ENCODE measurements at regions not wholly inside any gene's neighbourhood (a gene's known extent, or its start where the extent isn't known, plus 50 kb on each side); places are given as distances from the start of the nearest gene placed in this dataset.

DNA sequence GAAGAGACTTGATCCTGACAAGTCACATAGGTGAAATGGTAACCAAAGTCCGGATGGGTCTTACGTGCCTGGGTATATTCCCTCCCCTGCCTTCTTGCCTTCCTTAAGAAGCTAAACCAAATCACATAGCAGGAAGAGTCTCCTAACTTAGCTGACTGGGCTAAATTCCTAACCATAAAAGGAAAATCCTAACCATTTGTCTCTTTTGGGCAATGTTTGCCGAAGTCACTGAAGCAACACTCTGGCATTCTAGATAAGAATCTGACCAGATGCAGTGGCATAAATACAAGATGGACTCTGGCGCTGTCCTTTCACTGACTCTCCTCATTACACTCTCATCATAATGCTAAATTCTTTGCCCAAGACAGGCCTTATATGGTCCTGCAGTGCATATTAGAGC, 625.5 kb upstream of the RORB start:
- Histone ChIP-seq H3K4me3 (ENCODE audit: low read depth, low read length, poor library complexity, severe bottlenecking) (no peak overlapping the region), H3K27me3 (ENCODE audit: insufficient read depth, low read length) (no peaks in the 10 kb centered on the region), H3K9me3 (ENCODE audit: low read length) (no peaks in the 10 kb centered on the region), H3K9ac (ENCODE audit: low read length) (no peak overlapping the region), H3K4me1 (ENCODE audit: insufficient read depth, low read length, severe bottlenecking) (peaks cover 25% of the 10 kb centered on the region), H3K9me2 (ENCODE audit: low read depth, low read length) (no peaks in the 10 kb centered on the region), H3K27ac (ENCODE audit: low read depth, low read length, poor library complexity, severe bottlenecking) (no peak overlapping the region), H2AFZ (ENCODE audit: low read length) (no peak overlapping the region), H3K36me3 (ENCODE audit: insufficient read depth, low read length) (no peaks in the 10 kb centered on the region), H4K20me1 (ENCODE audit: insufficient read depth, low read length) (no peaks in the 10 kb centered on the region), H3K79me2 (ENCODE audit: insufficient read depth, low read length) (no peaks in the 10 kb centered on the region), H3K4me2 (ENCODE audit: low read length) (no peak overlapping the region), H3F3A (ENCODE audit: insufficient read depth, low read length) (no peaks in the 10 kb centered on the region; the same call in 1 of the 2 replicates)
- no peak for TF ChIP-seq EZH2 (IDR thresholded peaks at IDR 0.05; ENCODE audit: borderline replicate concordance, low read length)
- TF ChIP-seq CTCF (IDR thresholded peaks at IDR 0.05; ENCODE audit: low read length), result no peak

DNA sequence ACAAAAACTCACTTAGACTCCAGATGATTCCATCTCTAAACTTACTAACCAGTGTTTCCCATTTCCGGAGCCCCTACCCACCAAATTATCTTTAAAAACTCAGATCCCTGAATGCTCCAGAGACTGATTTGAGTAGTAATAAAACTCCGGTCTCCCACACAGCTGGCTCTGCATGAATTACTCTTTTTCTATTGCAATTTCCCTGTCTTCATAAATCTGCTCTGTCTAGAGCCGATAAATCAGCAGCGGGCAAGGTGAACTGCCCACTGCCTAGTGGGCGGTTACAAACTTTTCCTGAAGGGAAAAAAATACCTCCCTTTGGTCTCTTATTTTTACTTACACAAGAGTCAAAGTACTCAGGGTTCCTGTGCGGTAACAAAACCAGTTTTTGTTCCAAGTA, 624.4 kb upstream of the RORB start:
- Histone ChIP-seq H3K79me2 (ENCODE audit: insufficient read depth, low read length) (no peaks in the 10 kb centered on the region), H3K9me3 (ENCODE audit: low read length) (no peaks in the 10 kb centered on the region), H3K9me2 (ENCODE audit: low read depth, low read length) (no peaks in the 10 kb centered on the region), H3F3A (ENCODE audit: insufficient read depth, low read length) (no peaks in the 10 kb centered on the region; the same call in 1 of the 2 replicates), H3K27me3 (ENCODE audit: insufficient read depth, low read length) (no peaks in the 10 kb centered on the region), H3K36me3 (ENCODE audit: insufficient read depth, low read length) (no peaks in the 10 kb centered on the region), H2AFZ (ENCODE audit: low read length) (no peak overlapping the region), H3K9ac (ENCODE audit: low read length) (no peak overlapping the region), H3K4me3 (ENCODE audit: low read depth, low read length, poor library complexity, severe bottlenecking) (no peak overlapping the region), H4K20me1 (ENCODE audit: insufficient read depth, low read length) (no peaks in the 10 kb centered on the region), H3K4me1 (ENCODE audit: insufficient read depth, low read length, severe bottlenecking) (peaks cover 25% of the 10 kb centered on the region), H3K4me2 (ENCODE audit: low read length) (no peak overlapping the region), H3K27ac (ENCODE audit: low read depth, low read length, poor library complexity, severe bottlenecking) (no peak overlapping the region)
- TF ChIP-seq CTCF (IDR thresholded peaks at IDR 0.05; ENCODE audit: low read length), result no peak
- TF ChIP-seq EZH2 (IDR thresholded peaks at IDR 0.05; ENCODE audit: borderline replicate concordance, low read length), result no peak

DNA sequence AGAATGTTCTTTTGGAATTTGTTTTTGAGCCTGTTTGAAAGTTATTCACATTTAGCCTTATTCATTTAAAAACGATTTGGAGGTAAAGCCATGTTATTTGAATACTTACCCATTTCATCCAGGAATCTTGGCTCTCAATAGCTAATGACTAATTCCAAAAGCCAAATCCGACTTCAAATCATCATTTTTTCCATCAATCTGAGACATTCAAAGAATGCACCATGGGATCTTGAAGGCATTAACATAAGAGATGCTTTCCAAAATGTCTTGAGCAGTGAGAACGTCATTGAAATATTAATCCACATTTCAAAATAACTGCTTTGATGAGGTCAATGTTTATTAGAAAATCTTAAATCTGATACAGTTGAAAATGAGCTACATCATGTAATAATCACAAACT, 617.0 kb upstream of the RORB start:
- no peaks in the 10 kb centered on the region for H3K27me3 ChIP-seq (ENCODE audit: insufficient read depth, low read length)
- H2AFZ ChIP-seq (ENCODE audit: low read length), result no peak overlapping the region
- H3K4me2 ChIP-seq (ENCODE audit: low read length), result no peak overlapping the region
- no peaks in the 10 kb centered on the region for H3K9me3 ChIP-seq (ENCODE audit: low read length)
- no peaks in the 10 kb centered on the region for H3K9me2 ChIP-seq (ENCODE audit: low read depth, low read length)
- no peaks in the 10 kb centered on the region for H3K79me2 ChIP-seq (ENCODE audit: insufficient read depth, low read length)
- H3K9ac ChIP-seq (ENCODE audit: low read length), result no peak overlapping the region
- H4K20me1 ChIP-seq (ENCODE audit: insufficient read depth, low read length), result no peaks in the 10 kb centered on the region
- TF ChIP-seq EZH2 (IDR thresholded peaks at IDR 0.05; ENCODE audit: borderline replicate concordance, low read length), result no peak
- TF ChIP-seq CTCF (IDR thresholded peaks at IDR 0.05; ENCODE audit: low read length), result no peak
- H3K36me3 ChIP-seq (ENCODE audit: insufficient read depth, low read length), result no peaks in the 10 kb centered on the region
- H3F3A ChIP-seq (ENCODE audit: insufficient read depth, low read length), result no peaks in the 10 kb centered on the region
- no peak overlapping the region for H3K27ac ChIP-seq (ENCODE audit: low read depth, low read length, poor library complexity, severe bottlenecking)
- H3K4me1 ChIP-seq (ENCODE audit: insufficient read depth, low read length, severe bottlenecking), result no peaks in the 10 kb centered on the region
- H3K4me3 ChIP-seq (ENCODE audit: low read depth, low read length, poor library complexity, severe bottlenecking), result no peak overlapping the region
